22Rv1 (cell line): ENCODE measurements at regions not wholly inside any gene's neighbourhood (a gene's known extent, or its start where the extent isn't known, plus 50 kb on each side); places are given as distances from the start of the nearest gene placed in this dataset.

ENCODE experiments used
- ZFX ChIP-seq: fragments of 450-650 bp; IDR thresholded peaks from 2 replicates; pipeline ENCODE4 v1.6.1; 2017; ENCODE audit warnings: antibody characterized with exemption, borderline replicate concordance
- TF ChIP-seq, protein P1 (sequence below): fragments of 450-650 bp; IDR thresholded peaks from 2 replicates; pipeline ENCODE4 v1.5.1; 2017; ENCODE audit warnings: mild to moderate bottlenecking

DNA sequence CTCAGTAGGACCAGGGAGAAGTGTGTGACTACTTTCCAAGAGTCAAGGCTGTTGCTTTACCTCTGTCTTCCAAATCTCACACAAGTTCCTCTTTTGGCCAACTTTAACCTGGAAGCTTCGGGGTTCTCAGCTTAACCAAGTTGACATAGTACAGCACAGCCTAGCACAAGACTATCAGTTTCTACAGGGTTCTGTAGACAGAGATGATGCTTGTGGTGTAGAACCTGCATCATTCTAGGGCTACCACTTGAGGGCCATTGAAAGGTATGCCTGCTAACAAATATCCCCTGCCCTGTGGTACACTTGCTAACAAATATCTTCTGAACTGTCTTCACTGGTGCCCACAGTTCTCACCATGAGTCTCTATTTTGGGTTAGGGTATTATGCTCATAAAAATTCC lies 62.0 kb upstream of the MAP3K7 start:
- TF ChIP-seq, protein P1, sequence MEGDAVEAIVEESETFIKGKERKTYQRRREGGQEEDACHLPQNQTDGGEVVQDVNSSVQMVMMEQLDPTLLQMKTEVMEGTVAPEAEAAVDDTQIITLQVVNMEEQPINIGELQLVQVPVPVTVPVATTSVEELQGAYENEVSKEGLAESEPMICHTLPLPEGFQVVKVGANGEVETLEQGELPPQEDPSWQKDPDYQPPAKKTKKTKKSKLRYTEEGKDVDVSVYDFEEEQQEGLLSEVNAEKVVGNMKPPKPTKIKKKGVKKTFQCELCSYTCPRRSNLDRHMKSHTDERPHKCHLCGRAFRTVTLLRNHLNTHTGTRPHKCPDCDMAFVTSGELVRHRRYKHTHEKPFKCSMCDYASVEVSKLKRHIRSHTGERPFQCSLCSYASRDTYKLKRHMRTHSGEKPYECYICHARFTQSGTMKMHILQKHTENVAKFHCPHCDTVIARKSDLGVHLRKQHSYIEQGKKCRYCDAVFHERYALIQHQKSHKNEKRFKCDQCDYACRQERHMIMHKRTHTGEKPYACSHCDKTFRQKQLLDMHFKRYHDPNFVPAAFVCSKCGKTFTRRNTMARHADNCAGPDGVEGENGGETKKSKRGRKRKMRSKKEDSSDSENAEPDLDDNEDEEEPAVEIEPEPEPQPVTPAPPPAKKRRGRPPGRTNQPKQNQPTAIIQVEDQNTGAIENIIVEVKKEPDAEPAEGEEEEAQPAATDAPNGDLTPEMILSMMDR = no peak
- no peak for TF ChIP-seq ZFX
